ENCODE measurements at regions not wholly inside any gene's neighbourhood (a gene's known extent, or its start where the extent isn't known, plus 50 kb on each side); places are given as distances from the start of the nearest gene placed in this dataset.

- in situ Hi-C loops (cut with HindIII; ENCODE audit: low pct_unique_long_range_greater_than_20kb, low sequenced_read_pairs) = no loop called here
- no peak for DNase-seq (ENCODE audit: low read depth)
These were observed 241.2 kb downstream of the FRK start for GRCh38 chr6:115819506-115819905.

GRCh38 chr6:115817161-115817560 is 243.5 kb downstream of the FRK start:
- in situ Hi-C loops (cut with HindIII; ENCODE audit: low pct_unique_long_range_greater_than_20kb, low sequenced_read_pairs) = no loop called here
- DNase-seq (ENCODE audit: low read depth) = no peak

GRCh38 chr6:115814907-115815306 is 245.8 kb downstream of the FRK start:
- in situ Hi-C loops (cut with HindIII; ENCODE audit: low pct_unique_long_range_greater_than_20kb, low sequenced_read_pairs) = no loop called here
- no peak for DNase-seq (ENCODE audit: low read depth)

GRCh38 chr6:115811541-115811940 is 249.2 kb downstream of the FRK start:
- DNase-seq (ENCODE audit: low read depth) = no peak
- in situ Hi-C loops (cut with HindIII; ENCODE audit: low pct_unique_long_range_greater_than_20kb, low sequenced_read_pairs) = no loop called here

- DNase-seq (ENCODE audit: low read depth) = no peak
- in situ Hi-C loops (cut with HindIII; ENCODE audit: low pct_unique_long_range_greater_than_20kb, low sequenced_read_pairs) = no loop called here
These were observed 262.5 kb downstream of the FRK start for GRCh38 chr6:115798229-115798628.

GRCh38 chr6:115796829-115797228 is 263.9 kb downstream of the FRK start:
- DNase-seq (ENCODE audit: low read depth) = no peak

GRCh38 chr6:115796061-115796460 is 264.6 kb downstream of the FRK start:
- DNase-seq (ENCODE audit: low read depth) = no peak
- in situ Hi-C loops (cut with HindIII; ENCODE audit: low pct_unique_long_range_greater_than_20kb, low sequenced_read_pairs) = no loop called here

More at GRCh38 chr6:115796829-115797228, 263.9 kb downstream of the FRK start:
- in situ Hi-C loops (cut with HindIII; ENCODE audit: low pct_unique_long_range_greater_than_20kb, low sequenced_read_pairs) = no loop called here

GRCh38 chr6:115783402-115784061 is 277.2 kb downstream of the FRK start:
- in situ Hi-C loops (cut with HindIII; ENCODE audit: low pct_unique_long_range_greater_than_20kb, low sequenced_read_pairs) = no loop called here
- DNase-seq (ENCODE audit: low read depth) = no peak

- in situ Hi-C loops (cut with HindIII; ENCODE audit: low pct_unique_long_range_greater_than_20kb, low sequenced_read_pairs) = no loop called here
- no peak for DNase-seq (ENCODE audit: low read depth)
These were observed 278.1 kb downstream of the FRK start for GRCh38 chr6:115782612-115783011.

GRCh38 chr6:115773741-115774140 is 286.9 kb downstream of the FRK start:
- no peak for DNase-seq (ENCODE audit: low read depth)
- in situ Hi-C loops (cut with HindIII; ENCODE audit: low pct_unique_long_range_greater_than_20kb, low sequenced_read_pairs) = no loop called here

- in situ Hi-C loops (cut with HindIII; ENCODE audit: low pct_unique_long_range_greater_than_20kb, low sequenced_read_pairs) = no loop called here
- no peak for DNase-seq (ENCODE audit: low read depth)
These were observed 289.8 kb downstream of the FRK start for GRCh38 chr6:115770851-115771250.

GRCh38 chr6:115768500-115768899 is 292.2 kb downstream of the FRK start:
- in situ Hi-C loops (cut with HindIII; ENCODE audit: low pct_unique_long_range_greater_than_20kb, low sequenced_read_pairs) = no loop called here
- DNase-seq (ENCODE audit: low read depth) = no peak

- in situ Hi-C loops (cut with HindIII; ENCODE audit: low pct_unique_long_range_greater_than_20kb, low sequenced_read_pairs) = no loop called here
- DNase-seq (ENCODE audit: low read depth) = no peak
These were observed 292.8 kb downstream of the FRK start for GRCh38 chr6:115767931-115768330.

- DNase-seq (ENCODE audit: low read depth) = no peak
- in situ Hi-C loops (cut with HindIII; ENCODE audit: low pct_unique_long_range_greater_than_20kb, low sequenced_read_pairs) = no loop called here
These were observed 293.8 kb downstream of the FRK start for GRCh38 chr6:115766745-115767462.

- in situ Hi-C loops (cut with HindIII; ENCODE audit: low pct_unique_long_range_greater_than_20kb, low sequenced_read_pairs) = no loop called here
These were observed 294.7 kb downstream of the FRK start for GRCh38 chr6:115765966-115766365.

GRCh38 chr6:115759051-115759450 is 301.6 kb downstream of the FRK start:
- DNase-seq (ENCODE audit: low read depth) = no peak

More at GRCh38 chr6:115765966-115766365, 294.7 kb downstream of the FRK start:
- no peak for DNase-seq (ENCODE audit: low read depth)

GRCh38 chr6:115753446-115753845 is 307.2 kb downstream of the FRK start:
- peak; percentile 37 for DNase-seq (ENCODE audit: low read depth)
- in situ Hi-C loops (cut with HindIII; ENCODE audit: low pct_unique_long_range_greater_than_20kb, low sequenced_read_pairs) = no loop called here

More at GRCh38 chr6:115759051-115759450, 301.6 kb downstream of the FRK start:
- in situ Hi-C loops (cut with HindIII; ENCODE audit: low pct_unique_long_range_greater_than_20kb, low sequenced_read_pairs) = no loop called here

- DNase-seq (ENCODE audit: low read depth) = no peak
- in situ Hi-C loops (cut with HindIII; ENCODE audit: low pct_unique_long_range_greater_than_20kb, low sequenced_read_pairs) = no loop called here
These were observed 309.7 kb downstream of the FRK start for GRCh38 chr6:115750946-115751345.

GRCh38 chr6:115750292-115750691 is 310.4 kb downstream of the FRK start:
- no peak for DNase-seq (ENCODE audit: low read depth)
- in situ Hi-C loops (cut with HindIII; ENCODE audit: low pct_unique_long_range_greater_than_20kb, low sequenced_read_pairs) = no loop called here

GRCh38 chr6:115747719-115748118 is 313.0 kb downstream of the FRK start:
- in situ Hi-C loops (cut with HindIII; ENCODE audit: low pct_unique_long_range_greater_than_20kb, low sequenced_read_pairs) = no loop called here
- DNase-seq (ENCODE audit: low read depth) = no peak

Measured in Caki2 (cell line).